ENCODE measurements at regions not wholly inside any gene's neighbourhood (a gene's known extent, or its start where the extent isn't known, plus 50 kb on each side); places are given as distances from the start of the nearest gene placed in this dataset.

- no peak for DNase-seq (ENCODE audit: low read depth)
These were observed 246.2 kb downstream of the LRFN2 start for GRCh38 chr6:40340957-40341356.

- no peak for DNase-seq (ENCODE audit: low read depth)
These were observed 247.0 kb downstream of the LRFN2 start for GRCh38 chr6:40340196-40340595.

GRCh38 chr6:40338306-40338705, 248.9 kb downstream of the LRFN2 start:
- DNase-seq (ENCODE audit: low read depth) = no peak

- DNase-seq (ENCODE audit: low read depth) = no peak
These were observed 250.0 kb downstream of the LRFN2 start for GRCh38 chr6:40336940-40337760.

GRCh38 chr6:40336296-40336695, 250.9 kb downstream of the LRFN2 start:
- no peak for DNase-seq (ENCODE audit: low read depth)

GRCh38 chr6:40334496-40335270, 252.5 kb downstream of the LRFN2 start:
- no peak for DNase-seq (ENCODE audit: low read depth)

GRCh38 chr6:40331545-40331944, 255.6 kb downstream of the LRFN2 start:
- no peak for DNase-seq (ENCODE audit: low read depth)

- DNase-seq (ENCODE audit: low read depth) = no peak
These were observed 256.9 kb downstream of the LRFN2 start for GRCh38 chr6:40330301-40330721.

GRCh38 chr6:40328986-40329545, 258.1 kb downstream of the LRFN2 start:
- no peak for DNase-seq (ENCODE audit: low read depth)

- no peak for DNase-seq (ENCODE audit: low read depth)
These were observed 258.7 kb downstream of the LRFN2 start for GRCh38 chr6:40328386-40328985.

- DNase-seq (ENCODE audit: low read depth) = no peak
These were observed 260.3 kb downstream of the LRFN2 start for GRCh38 chr6:40326714-40327421.

GRCh38 chr6:40325791-40326190, 261.4 kb downstream of the LRFN2 start:
- no peak for DNase-seq (ENCODE audit: low read depth)

GRCh38 chr6:40325041-40325440, 262.1 kb downstream of the LRFN2 start:
- DNase-seq (ENCODE audit: low read depth) = no peak

GRCh38 chr6:40323881-40324634, 263.1 kb downstream of the LRFN2 start:
- DNase-seq (ENCODE audit: low read depth) = no peak

GRCh38 chr6:40322336-40322735, 264.8 kb downstream of the LRFN2 start:
- DNase-seq (ENCODE audit: low read depth) = no peak

- no peak for DNase-seq (ENCODE audit: low read depth)
These were observed 265.5 kb downstream of the LRFN2 start for GRCh38 chr6:40321616-40322015.

GRCh38 chr6:40320947-40321346, 266.2 kb downstream of the LRFN2 start:
- no peak for DNase-seq (ENCODE audit: low read depth)

- DNase-seq (ENCODE audit: low read depth) = no peak
These were observed 266.7 kb downstream of the LRFN2 start for GRCh38 chr6:40320441-40320840.

- no peak for DNase-seq (ENCODE audit: low read depth)
These were observed 268.0 kb downstream of the LRFN2 start for GRCh38 chr6:40319124-40319523.

- DNase-seq (ENCODE audit: low read depth) = no peak
These were observed 272.1 kb downstream of the LRFN2 start for GRCh38 chr6:40315060-40315459.

- DNase-seq (ENCODE audit: low read depth) = no peak
These were observed 273.6 kb downstream of the LRFN2 start for GRCh38 chr6:40313582-40313981.
